ENCODE measurements at regions not wholly inside any gene's neighbourhood (a gene's known extent, or its start where the extent isn't known, plus 50 kb on each side); places are given as distances from the start of the nearest gene placed in this dataset.

GRCh38 chr18:78085241-78086185, 835.9 kb downstream of the GALR1 start:
- DNase-seq = no peak
- TF ChIP-seq POLR2A (IDR thresholded peaks at IDR 0.05; ENCODE audit: low read length) (no peak), GATA1 (IDR thresholded peaks at IDR 0.05; ENCODE audit: low read depth, low read length) (no peak)

GRCh38 chr18:78086931-78087330, 837.3 kb downstream of the GALR1 start:
- TF ChIP-seq POLR2A (IDR thresholded peaks at IDR 0.05; ENCODE audit: low read length) (no peak), GATA1 (IDR thresholded peaks at IDR 0.05; ENCODE audit: low read depth, low read length) (no peak)
- no peak for DNase-seq

GRCh38 chr18:78087338-78087737, 837.7 kb downstream of the GALR1 start:
- no peak for DNase-seq
- no peak for TF ChIP-seq POLR2A (IDR thresholded peaks at IDR 0.05; ENCODE audit: low read length)
- no peak for TF ChIP-seq GATA1 (IDR thresholded peaks at IDR 0.05; ENCODE audit: low read depth, low read length)

- TF ChIP-seq POLR2A (IDR thresholded peaks at IDR 0.05; ENCODE audit: low read length) (no peak), GATA1 (IDR thresholded peaks at IDR 0.05; ENCODE audit: low read depth, low read length) (no peak)
- DNase-seq = no peak
Measured at GRCh38 chr18:78090584-78090983, 840.9 kb downstream of the GALR1 start.

GRCh38 chr18:78092901-78093300, 843.3 kb downstream of the GALR1 start:
- no peak for DNase-seq
- TF ChIP-seq POLR2A (IDR thresholded peaks at IDR 0.05; ENCODE audit: low read length) (no peak), GATA1 (IDR thresholded peaks at IDR 0.05; ENCODE audit: low read depth, low read length) (no peak)

- no peak for TF ChIP-seq POLR2A (IDR thresholded peaks at IDR 0.05; ENCODE audit: low read length)
- TF ChIP-seq GATA1 (IDR thresholded peaks at IDR 0.05; ENCODE audit: low read depth, low read length) = no peak
Measured at GRCh38 chr18:78099979-78100588, 850.4 kb downstream of the GALR1 start.

GRCh38 chr18:78101091-78101490, 851.4 kb downstream of the GALR1 start:
- no peak for TF ChIP-seq GATA1 (IDR thresholded peaks at IDR 0.05; ENCODE audit: low read depth, low read length)
- TF ChIP-seq POLR2A (IDR thresholded peaks at IDR 0.05; ENCODE audit: low read length) = no peak

More at GRCh38 chr18:78099979-78100588, 850.4 kb downstream of the GALR1 start:
- no peak for DNase-seq

GRCh38 chr18:78102135-78102534, 852.5 kb downstream of the GALR1 start:
- TF ChIP-seq POLR2A (IDR thresholded peaks at IDR 0.05; ENCODE audit: low read length) (no peak), GATA1 (IDR thresholded peaks at IDR 0.05; ENCODE audit: low read depth, low read length) (no peak)
- no peak for DNase-seq

More at GRCh38 chr18:78101091-78101490, 851.4 kb downstream of the GALR1 start:
- no peak for DNase-seq

- TF ChIP-seq GATA1 (IDR thresholded peaks at IDR 0.05; ENCODE audit: low read depth, low read length) (no peak), POLR2A (IDR thresholded peaks at IDR 0.05; ENCODE audit: low read length) (no peak)
- no peak for DNase-seq
Measured at GRCh38 chr18:78105611-78106010, 856.0 kb downstream of the GALR1 start.

GRCh38 chr18:78106946-78107345, 857.3 kb downstream of the GALR1 start:
- no peak for TF ChIP-seq GATA1 (IDR thresholded peaks at IDR 0.05; ENCODE audit: low read depth, low read length)
- no peak for TF ChIP-seq POLR2A (IDR thresholded peaks at IDR 0.05; ENCODE audit: low read length)
- no peak for DNase-seq

- no peak for DNase-seq
- TF ChIP-seq GATA1 (IDR thresholded peaks at IDR 0.05; ENCODE audit: low read depth, low read length) (no peak), POLR2A (IDR thresholded peaks at IDR 0.05; ENCODE audit: low read length) (no peak)
Measured at GRCh38 chr18:78107363-78107762, 857.7 kb downstream of the GALR1 start.

GRCh38 chr18:78108554-78108953, 858.9 kb downstream of the GALR1 start:
- TF ChIP-seq GATA1 (IDR thresholded peaks at IDR 0.05; ENCODE audit: low read depth, low read length) = no peak
- no peak for TF ChIP-seq POLR2A (IDR thresholded peaks at IDR 0.05; ENCODE audit: low read length)
- DNase-seq = no peak

- TF ChIP-seq POLR2A (IDR thresholded peaks at IDR 0.05; ENCODE audit: low read length) (no peak), GATA1 (IDR thresholded peaks at IDR 0.05; ENCODE audit: low read depth, low read length) (no peak)
- no peak for DNase-seq
Measured at GRCh38 chr18:78113136-78113939, 863.7 kb downstream of the GALR1 start.

- no peak for TF ChIP-seq GATA1 (IDR thresholded peaks at IDR 0.05; ENCODE audit: low read depth, low read length)
- TF ChIP-seq POLR2A (IDR thresholded peaks at IDR 0.05; ENCODE audit: low read length) = no peak
- no peak for DNase-seq
Measured at GRCh38 chr18:78113940-78114251, 864.2 kb downstream of the GALR1 start.

Data from erythroblast (primary cell).